MG63 (cell line): ENCODE measurements at regions not wholly inside any gene's neighbourhood (a gene's known extent, or its start where the extent isn't known, plus 50 kb on each side); places are given as distances from the start of the nearest gene placed in this dataset.

ENCODE experiments used
- DNase-seq: peaks from one replicate; pipeline ENCODE4 v3.0.0-alpha.2; 2020
- H3K27me3 ChIP-seq: fragments of 250-450 bp; sonication (Bioruptor Pico); 2 replicates; pipeline ENCODE4 v1.5.1; 2020; ENCODE audit warnings: mild to moderate bottlenecking, moderate library complexity
- H3K36me3 ChIP-seq: fragments of 250-450 bp; sonication (Bioruptor Pico); 2 replicates; pipeline ENCODE4 v1.5.1; 2020; ENCODE audit warnings: mild to moderate bottlenecking, moderate library complexity
- H3K4me3 ChIP-seq: fragments of 250-450 bp; sonication (Bioruptor Pico); 2 replicates; pipeline ENCODE4 v1.5.1; 2020; ENCODE audit warnings: mild to moderate bottlenecking, moderate library complexity
- H3K9me3 ChIP-seq: fragments of 250-450 bp; sonication (Bioruptor Pico); 2 replicates; pipeline ENCODE4 v1.5.1; 2020; ENCODE audit warnings: mild to moderate bottlenecking, moderate library complexity

- DNase-seq, result no peak
- no peaks in the 10 kb centered on the region for H3K36me3 ChIP-seq
- no peaks in the 10 kb centered on the region for H3K9me3 ChIP-seq
- H3K4me3 ChIP-seq, result no peak overlapping the region
- H3K27me3 ChIP-seq, result no peaks in the 10 kb centered on the region
Measured at GRCh38 chr5:162429142-162429541, 361.6 kb downstream of the GABRG2 start.

GRCh38 chr5:162434281-162434680 is 366.7 kb downstream of the GABRG2 start:
- Histone ChIP-seq H3K27me3 (no peaks in the 10 kb centered on the region), H3K36me3 (no peaks in the 10 kb centered on the region), H3K9me3 (no peaks in the 10 kb centered on the region), H3K4me3 (no peak overlapping the region)
- DNase-seq, result no peak

- DNase-seq, result no peak
- Histone ChIP-seq H3K9me3 (no peaks in the 10 kb centered on the region), H3K36me3 (no peaks in the 10 kb centered on the region), H3K4me3 (no peak overlapping the region), H3K27me3 (no peaks in the 10 kb centered on the region; the same call in 1 of the 2 replicates)
Measured at GRCh38 chr5:162436055-162436454, 368.5 kb downstream of the GABRG2 start.

GRCh38 chr5:162444129-162444762 is 376.7 kb downstream of the GABRG2 start:
- no peak for DNase-seq
- H3K36me3 ChIP-seq, result no peaks in the 10 kb centered on the region
- no peaks in the 10 kb centered on the region for H3K9me3 ChIP-seq
- no peak overlapping the region for H3K4me3 ChIP-seq
- H3K27me3 ChIP-seq, result no peaks in the 10 kb centered on the region; the same call in 1 of the 2 replicates

GRCh38 chr5:162456086-162456485 is 388.5 kb downstream of the GABRG2 start:
- no peak for DNase-seq
- Histone ChIP-seq H3K36me3 (no peaks in the 10 kb centered on the region), H3K27me3 (no peaks in the 10 kb centered on the region), H3K4me3 (no peak overlapping the region), H3K9me3 (peaks cover 2% of the 10 kb centered on the region; the same call in 1 of the 2 replicates)

- Histone ChIP-seq H3K4me3 (no peak overlapping the region), H3K27me3 (no peaks in the 10 kb centered on the region; the same call in 1 of the 2 replicates), H3K9me3 (no peaks in the 10 kb centered on the region), H3K36me3 (no peaks in the 10 kb centered on the region)
- DNase-seq, result no peak
Measured at GRCh38 chr5:162466011-162466410, 398.4 kb downstream of the GABRG2 start.

GRCh38 chr5:162473041-162473714 is 405.6 kb downstream of the GABRG2 start:
- Histone ChIP-seq H3K9me3 (no peaks in the 10 kb centered on the region; the same call in 1 of the 2 replicates), H3K36me3 (no peaks in the 10 kb centered on the region), H3K4me3 (no peak overlapping the region), H3K27me3 (no peaks in the 10 kb centered on the region)
- no peak for DNase-seq

- no peaks in the 10 kb centered on the region; the same call in 1 of the 2 replicates for H3K9me3 ChIP-seq
- no peak overlapping the region for H3K4me3 ChIP-seq
- H3K27me3 ChIP-seq, result no peaks in the 10 kb centered on the region
- DNase-seq, result no peak
- no peaks in the 10 kb centered on the region for H3K36me3 ChIP-seq
Measured at GRCh38 chr5:162474239-162474638, 406.7 kb downstream of the GABRG2 start.

GRCh38 chr5:162484095-162484494 is 416.5 kb downstream of the GABRG2 start:
- DNase-seq, result no peak
- H3K4me3 ChIP-seq, result no peak overlapping the region
- H3K27me3 ChIP-seq, result no peaks in the 10 kb centered on the region
- no peaks in the 10 kb centered on the region for H3K9me3 ChIP-seq
- no peaks in the 10 kb centered on the region for H3K36me3 ChIP-seq

GRCh38 chr5:162484986-162485385 is 417.4 kb downstream of the GABRG2 start:
- Histone ChIP-seq H3K36me3 (no peaks in the 10 kb centered on the region), H3K9me3 (no peaks in the 10 kb centered on the region), H3K4me3 (no peak overlapping the region), H3K27me3 (no peaks in the 10 kb centered on the region)
- DNase-seq, result no peak

- Histone ChIP-seq H3K36me3 (no peaks in the 10 kb centered on the region), H3K4me3 (no peak overlapping the region), H3K9me3 (no peaks in the 10 kb centered on the region), H3K27me3 (no peaks in the 10 kb centered on the region)
- no peak for DNase-seq
Measured at GRCh38 chr5:162485666-162486292, 418.2 kb downstream of the GABRG2 start.

GRCh38 chr5:162487528-162488525 is 420.3 kb downstream of the GABRG2 start:
- Histone ChIP-seq H3K4me3 (no peak overlapping the region), H3K36me3 (no peaks in the 10 kb centered on the region), H3K27me3 (no peaks in the 10 kb centered on the region), H3K9me3 (no peaks in the 10 kb centered on the region)
- no peak for DNase-seq

GRCh38 chr5:162496100-162496808 is 428.7 kb downstream of the GABRG2 start:
- Histone ChIP-seq H3K27me3 (no peaks in the 10 kb centered on the region), H3K4me3 (no peak overlapping the region), H3K9me3 (no peaks in the 10 kb centered on the region), H3K36me3 (no peaks in the 10 kb centered on the region)
- no peak for DNase-seq

- Histone ChIP-seq H3K27me3 (no peaks in the 10 kb centered on the region), H3K36me3 (no peaks in the 10 kb centered on the region), H3K9me3 (no peaks in the 10 kb centered on the region), H3K4me3 (no peak overlapping the region)
- DNase-seq, result no peak
Measured at GRCh38 chr5:162497455-162497854, 429.9 kb downstream of the GABRG2 start.

- H3K27me3 ChIP-seq, result no peaks in the 10 kb centered on the region
- DNase-seq, result no peak
- H3K36me3 ChIP-seq, result no peaks in the 10 kb centered on the region
- H3K9me3 ChIP-seq, result no peaks in the 10 kb centered on the region
- no peak overlapping the region for H3K4me3 ChIP-seq
Measured at GRCh38 chr5:162502780-162503179, 435.2 kb downstream of the GABRG2 start.

- H3K4me3 ChIP-seq, result no peak overlapping the region
- H3K36me3 ChIP-seq, result no peaks in the 10 kb centered on the region
- no peak for DNase-seq
- H3K27me3 ChIP-seq, result no peaks in the 10 kb centered on the region
- H3K9me3 ChIP-seq, result no peaks in the 10 kb centered on the region
Measured at GRCh38 chr5:162503796-162504195, 436.2 kb downstream of the GABRG2 start.
